A549 (cell line): ENCODE measurements at regions not wholly inside any gene's neighbourhood (a gene's known extent, or its start where the extent isn't known, plus 50 kb on each side); places are given as distances from the start of the nearest gene placed in this dataset.

ENCODE experiments used
- ATAC-seq, 2 experiments: fragments of 200-7000 bp in 1 of 2; fragments of >200 bp in 1 of 2; cut with Nextera tagmentation in 1 of 2; cut with Tn5 transposase in 1 of 2; 3 replicates each; pipeline versions ENCODE4 v1.8.0 to v1.9.1; 2018 to 2020; ENCODE audit warnings: mild to moderate bottlenecking in 1 of 2, moderate library complexity in 1 of 2
- CTCF ChIA-PET: fragments of 300-600 bp; sonication (Branson Sonifier 250); formaldehyde crosslinking; extraction: SDS; loops from one replicate; lab custom pipeline; 2021; ENCODE audit warnings: antibody characterized with exemption, inconsistent platforms; lab: Yijun Ruan, JAX
- POLR2A ChIA-PET: fragments of 350-600 bp; formaldehyde crosslinking; extraction: SDS; loops from one replicate; lab custom pipeline; 2021; ENCODE audit warnings: antibody characterized with exemption, inconsistent platforms; lab: Yijun Ruan, JAX
- DNase-seq, 2 experiments: peaks; one replicate each; pipeline versions ENCODE4 v3.0.0 to v3.0.0-alpha.2; 2011 to 2016; ENCODE audit warnings: low read depth in 1 of 2, low spot score in 1 of 2
- FAIRE-seq: peaks from 2 replicates; lab custom pipeline; 2011; peaks lifted over from hg19 to GRCh38; lab: Jason Lieb, UNC
- H3K27ac ChIP-seq, 2 experiments: fragments of >200 bp; sonication (Bioruptor Twin); formaldehyde crosslinking; 3 replicates each; pipeline ENCODE4 v1.5.1; 2016 to 2017
- H3K4me1 ChIP-seq: fragments of >200 bp; sonication (Bioruptor Twin); formaldehyde crosslinking; 3 replicates; pipeline ENCODE4 v1.6.1; 2016
- H3K4me2 ChIP-seq: fragments of >200 bp; sonication (Bioruptor Twin); formaldehyde crosslinking; 3 replicates; pipeline ENCODE4 v1.6.1; 2016
- H3K4me3 ChIP-seq: fragments of >200 bp; sonication (Bioruptor Twin); formaldehyde crosslinking; 3 replicates; pipeline ENCODE4 v1.5.1; 2016
- H3K9me3 ChIP-seq: fragments of >200 bp; sonication (Bioruptor Twin); formaldehyde crosslinking; 3 replicates; pipeline ENCODE4 v1.6.1; 2016
- BHLHE40 ChIP-seq: IDR thresholded peaks from 2 replicates; pipeline ENCODE4 v1.6.1; 2012; ENCODE audit warnings: low read depth, low read length, inconsistent platforms
- CBX2 ChIP-seq: fragments of 200-600 bp; sonication (generic); IDR thresholded peaks from 2 replicates; pipeline ENCODE4 v1.6.1; 2016; ENCODE audit warnings: low read depth, mild to moderate bottlenecking, borderline replicate concordance
- CBX8 ChIP-seq: fragments of 200-600 bp; sonication (generic); IDR thresholded peaks from 2 replicates; pipeline ENCODE4 v1.6.1; 2016
- EP300 ChIP-seq, 2 experiments: fragments of >200 bp; sonication (Bioruptor Twin); formaldehyde crosslinking; IDR thresholded peaks; 2 replicates in 1 of 2; 3 replicates in 1 of 2; pipeline ENCODE4 v1.6.1; 2016 to 2017
- ESRRA ChIP-seq: fragments of 150-350 bp; IDR thresholded peaks from 2 replicates; pipeline ENCODE4 v1.6.1; 2014; ENCODE audit warnings: mild to moderate bottlenecking, low read length, borderline replicate concordance
- FOXS1 ChIP-seq: fragments of 250-450 bp; sonication (Bioruptor Pico); IDR thresholded peaks from 2 replicates; pipeline ENCODE4 v1.5.0; 2020; ENCODE audit warnings: mild to moderate bottlenecking, moderate library complexity
- GATA3 ChIP-seq: IDR thresholded peaks from 2 replicates; pipeline ENCODE4 v1.6.1; 2012; ENCODE audit warnings: borderline replicate concordance
- HEYL ChIP-seq: fragments of 250-450 bp; sonication (Bioruptor Pico); IDR thresholded peaks from 2 replicates; pipeline ENCODE4 v1.8.0; 2021; ENCODE audit warnings: mild to moderate bottlenecking, moderate library complexity
- HOXA7 ChIP-seq: fragments of 250-450 bp; sonication (Bioruptor Pico); IDR thresholded peaks from 2 replicates; pipeline ENCODE4 v1.5.0; 2020; ENCODE audit warnings: mild to moderate bottlenecking, moderate library complexity
- HOXB13 ChIP-seq: fragments of 250-450 bp; sonication (Bioruptor Pico); IDR thresholded peaks from 2 replicates; pipeline ENCODE4 v1.5.0; 2020; ENCODE audit warnings: low read depth, mild to moderate bottlenecking, moderate library complexity
- HOXB5 ChIP-seq: fragments of 250-450 bp; sonication (Bioruptor Pico); IDR thresholded peaks from 2 replicates; pipeline ENCODE4 v1.5.0; 2020; ENCODE audit warnings: mild to moderate bottlenecking, moderate library complexity
- JUNB ChIP-seq: fragments of >200 bp; sonication (Bioruptor Twin); formaldehyde crosslinking; IDR thresholded peaks from 2 replicates; pipeline ENCODE4 v1.6.1; 2016
- MAZ ChIP-seq: fragments of 150-350 bp; IDR thresholded peaks from 2 replicates; pipeline ENCODE4 v1.6.1; 2014; ENCODE audit warnings: antibody characterized with exemption, low read depth, low read length, borderline replicate concordance
- NPAS2 ChIP-seq: fragments of 250-450 bp; sonication (Bioruptor Pico); IDR thresholded peaks from 2 replicates; pipeline ENCODE4 v1.8.0; 2022; ENCODE audit warnings: mild to moderate bottlenecking, moderate library complexity, borderline replicate concordance
- NR3C1 ChIP-seq: fragments of >200 bp; sonication (Bioruptor Twin); formaldehyde crosslinking; IDR thresholded peaks from 3 replicates; pipeline ENCODE4 v1.6.1; 2017
- POLR2A ChIP-seq: IDR thresholded peaks from 2 replicates; pipeline ENCODE4 v1.6.1; 2012; ENCODE audit warnings: mild to moderate bottlenecking, low read length
- POLR2AphosphoS2 ChIP-seq: conservative IDR thresholded peaks from 2 replicates; pipeline ENCODE4 v1.6.1; 2012; ENCODE audit warnings: low read length, improper control_type of control experiment, inconsistent platforms
- RNF2 ChIP-seq: fragments of 200-600 bp; sonication (generic); IDR thresholded peaks from 2 replicates; pipeline ENCODE4 v1.6.1; 2016; ENCODE audit warnings: low read depth, mild to moderate bottlenecking, antibody characterized with exemption, moderate library complexity, borderline replicate concordance
- TFCP2L1 ChIP-seq: fragments of 250-450 bp; sonication (Bioruptor Pico); IDR thresholded peaks from 2 replicates; pipeline ENCODE4 v1.5.0; 2021; ENCODE audit warnings: mild to moderate bottlenecking
- ZC3H11A ChIP-seq: fragments of 450-650 bp; IDR thresholded peaks from 2 replicates; pipeline ENCODE4 v1.6.1; 2014; ENCODE audit warnings: antibody characterized with exemption, mild to moderate bottlenecking
- ZNF302 ChIP-seq: fragments of 250-450 bp; sonication (Bioruptor Pico); IDR thresholded peaks from 2 replicates; pipeline ENCODE4 v1.9.0; 2021; ENCODE audit warnings: inconsistent platforms, mild to moderate bottlenecking, moderate library complexity
- WGBS: methylation state at CpG from one replicate; pipeline ENCODE4 v1.1.6; 2017; ENCODE audit errors: missing lambda C conversion rate; 5-methylcytosine and 5-hydroxymethylcytosine counted together
- TF ChIP-seq, protein P1 (sequence below): fragments of 150-350 bp; IDR thresholded peaks from 2 replicates; pipeline ENCODE4 v1.6.1; 2014; ENCODE audit warnings: low read depth, mild to moderate bottlenecking, low read length
- TF ChIP-seq, protein P2 (sequence below): IDR thresholded peaks from 2 replicates; pipeline ENCODE4 v1.6.1; 2012
- TF ChIP-seq, protein P3 (sequence below): fragments of 450-650 bp; IDR thresholded peaks from 2 replicates; pipeline ENCODE4 v1.6.1; 2014; ENCODE audit warnings: antibody characterized with exemption
- TF ChIP-seq, protein P4 (sequence below): fragments of >200 bp; sonication (Bioruptor Twin); formaldehyde crosslinking; IDR thresholded peaks from 3 replicates; pipeline ENCODE4 v1.6.1; 2016

DNA sequence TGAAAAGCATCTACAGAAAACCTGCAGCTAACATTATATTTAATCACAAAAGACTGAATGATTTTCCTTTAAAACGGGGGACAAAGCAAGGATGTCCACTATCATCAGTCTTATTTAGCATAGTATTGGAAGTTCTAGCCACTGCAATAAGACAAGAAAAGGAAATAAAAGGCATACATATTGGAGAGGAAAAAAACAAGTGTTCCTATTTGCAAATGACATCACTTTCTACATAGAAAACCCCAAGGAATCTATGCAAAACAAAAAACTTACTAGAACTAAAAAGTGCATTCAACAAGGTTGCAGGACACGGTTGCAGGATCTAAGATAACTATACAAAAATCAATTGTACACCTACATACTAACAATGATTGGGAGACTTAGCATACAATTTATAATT is 101.6 kb upstream of the MEF2A start (continued):
- TF ChIP-seq BHLHE40 (no peak), GATA3 (no peak)
- TF ChIP-seq, all 56 proteins: peak for 0

DNA sequence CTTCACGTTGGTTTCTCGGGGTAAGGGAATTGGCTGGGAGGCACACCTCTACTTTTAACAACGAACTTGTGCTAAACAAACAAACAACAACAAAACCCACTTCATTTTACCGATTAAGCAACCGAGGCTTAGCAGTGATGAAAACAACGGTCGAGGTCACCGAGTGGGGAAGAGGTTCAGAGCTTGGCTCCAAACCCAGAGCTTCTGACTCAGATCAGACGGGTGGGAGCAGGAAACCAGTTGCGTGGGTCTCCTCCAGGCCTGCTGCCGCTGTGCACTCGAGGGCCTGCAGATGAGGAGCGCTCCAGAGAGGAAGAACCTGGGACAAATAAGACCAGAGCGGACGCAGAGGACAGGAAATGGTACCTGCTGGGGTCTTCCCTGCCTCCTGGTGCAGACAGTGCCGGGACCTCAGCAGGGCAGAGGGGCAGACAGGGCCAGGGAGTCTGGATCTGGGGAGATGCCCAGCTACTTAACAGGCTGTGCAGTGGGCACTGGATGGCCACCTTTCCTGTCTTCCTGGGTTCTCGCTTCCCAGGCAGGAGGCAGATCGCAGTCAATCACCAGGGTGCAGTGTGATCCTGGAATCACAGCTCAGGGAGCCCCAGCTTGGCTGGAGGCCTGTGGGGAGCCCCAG is 99.0 kb upstream of the MEF2A start:
- Histone ChIP-seq H3K4me2 (no peak overlapping the region), H3K27ac (no peak overlapping the region), H3K4me1 (no peaks in the 10 kb centered on the region), H3K4me3 (no peak overlapping the region), H3K9me3 (peaks cover 18% of the 10 kb centered on the region)
- ATAC-seq (peak; percentile 21 to 28; a peak in 1 of 6 replicates), DNase-seq (no peak), FAIRE-seq (no peak)
- ChIA-PET CTCF (interaction anchor here (1.8 to 2.1 kb wide), 2 partner anchors 12 to 237 kb away, joined by 7 read pairs; no protein-coding TSS in a partner anchor), POLR2A (no interaction called here)
- 74% methylated on average over 16 of the region's 18 CpGs for WGBS
- no peak for TF ChIP-seq HEYL (CRISPR knock-in tag)
- no peak for TF ChIP-seq EP300 (IDR thresholded peaks at IDR 0.05)
- TF ChIP-seq HOXB13 (CRISPR knock-in tag) = no peak
- no peak for TF ChIP-seq HOXB5 (CRISPR knock-in tag)
- TF ChIP-seq, protein P1, sequence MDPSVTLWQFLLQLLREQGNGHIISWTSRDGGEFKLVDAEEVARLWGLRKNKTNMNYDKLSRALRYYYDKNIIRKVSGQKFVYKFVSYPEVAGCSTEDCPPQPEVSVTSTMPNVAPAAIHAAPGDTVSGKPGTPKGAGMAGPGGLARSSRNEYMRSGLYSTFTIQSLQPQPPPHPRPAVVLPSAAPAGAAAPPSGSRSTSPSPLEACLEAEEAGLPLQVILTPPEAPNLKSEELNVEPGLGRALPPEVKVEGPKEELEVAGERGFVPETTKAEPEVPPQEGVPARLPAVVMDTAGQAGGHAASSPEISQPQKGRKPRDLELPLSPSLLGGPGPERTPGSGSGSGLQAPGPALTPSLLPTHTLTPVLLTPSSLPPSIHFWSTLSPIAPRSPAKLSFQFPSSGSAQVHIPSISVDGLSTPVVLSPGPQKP = no peak
- no peak for TF ChIP-seq MAZ
- TF ChIP-seq POLR2AphosphoS2 = no peak
- TF ChIP-seq HOXA7 (CRISPR knock-in tag) = no peak
- TF ChIP-seq, protein P2, sequence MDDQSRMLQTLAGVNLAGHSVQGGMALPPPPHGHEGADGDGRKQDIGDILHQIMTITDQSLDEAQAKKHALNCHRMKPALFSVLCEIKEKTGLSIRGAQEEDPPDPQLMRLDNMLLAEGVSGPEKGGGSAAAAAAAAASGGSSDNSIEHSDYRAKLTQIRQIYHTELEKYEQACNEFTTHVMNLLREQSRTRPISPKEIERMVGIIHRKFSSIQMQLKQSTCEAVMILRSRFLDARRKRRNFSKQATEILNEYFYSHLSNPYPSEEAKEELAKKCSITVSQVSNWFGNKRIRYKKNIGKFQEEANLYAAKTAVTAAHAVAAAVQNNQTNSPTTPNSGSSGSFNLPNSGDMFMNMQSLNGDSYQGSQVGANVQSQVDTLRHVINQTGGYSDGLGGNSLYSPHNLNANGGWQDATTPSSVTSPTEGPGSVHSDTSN = no peak
- no peak for TF ChIP-seq NR3C1
- TF ChIP-seq ZNF302 (CRISPR knock-in tag) = no peak
- no peak for TF ChIP-seq CBX2
- TF ChIP-seq, protein P3, sequence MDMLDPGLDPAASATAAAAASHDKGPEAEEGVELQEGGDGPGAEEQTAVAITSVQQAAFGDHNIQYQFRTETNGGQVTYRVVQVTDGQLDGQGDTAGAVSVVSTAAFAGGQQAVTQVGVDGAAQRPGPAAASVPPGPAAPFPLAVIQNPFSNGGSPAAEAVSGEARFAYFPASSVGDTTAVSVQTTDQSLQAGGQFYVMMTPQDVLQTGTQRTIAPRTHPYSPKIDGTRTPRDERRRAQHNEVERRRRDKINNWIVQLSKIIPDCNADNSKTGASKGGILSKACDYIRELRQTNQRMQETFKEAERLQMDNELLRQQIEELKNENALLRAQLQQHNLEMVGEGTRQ = no peak
- TF ChIP-seq TFCP2L1 (CRISPR knock-in tag) = no peak
- no peak for TF ChIP-seq CBX8
- TF ChIP-seq POLR2A = no peak
- no peak for TF ChIP-seq ZC3H11A
- no peak for TF ChIP-seq RNF2
- TF ChIP-seq, protein P4, sequence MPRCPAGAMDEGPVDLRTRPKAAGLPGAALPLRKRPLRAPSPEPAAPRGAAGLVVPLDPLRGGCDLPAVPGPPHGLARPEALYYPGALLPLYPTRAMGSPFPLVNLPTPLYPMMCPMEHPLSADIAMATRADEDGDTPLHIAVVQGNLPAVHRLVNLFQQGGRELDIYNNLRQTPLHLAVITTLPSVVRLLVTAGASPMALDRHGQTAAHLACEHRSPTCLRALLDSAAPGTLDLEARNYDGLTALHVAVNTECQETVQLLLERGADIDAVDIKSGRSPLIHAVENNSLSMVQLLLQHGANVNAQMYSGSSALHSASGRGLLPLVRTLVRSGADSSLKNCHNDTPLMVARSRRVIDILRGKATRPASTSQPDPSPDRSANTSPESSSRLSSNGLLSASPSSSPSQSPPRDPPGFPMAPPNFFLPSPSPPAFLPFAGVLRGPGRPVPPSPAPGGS = no peak
- no peak for TF ChIP-seq JUNB

DNA sequence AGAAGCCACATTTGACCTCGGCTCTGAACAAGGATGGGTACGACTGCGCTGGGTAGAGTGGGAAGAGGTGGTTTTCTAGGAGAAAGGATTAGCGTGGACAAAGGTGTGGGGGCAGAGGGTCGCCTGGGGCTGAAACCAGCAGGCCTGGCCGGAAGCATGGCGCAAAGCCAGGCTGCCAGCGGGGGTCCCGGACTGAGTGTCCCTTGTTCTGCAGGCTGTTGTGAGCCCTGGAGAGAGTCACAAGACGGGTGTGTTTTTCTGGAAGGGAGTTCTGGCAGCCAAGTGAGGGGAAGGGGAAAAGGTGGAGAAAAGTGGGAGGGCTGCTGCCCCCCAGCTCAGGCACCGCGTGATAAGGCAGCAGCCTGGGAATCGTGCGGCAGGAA is 98.5 kb upstream of the MEF2A start:
- ATAC-seq = peak; percentile 6 to 22; a peak in 1 of 6 replicates
- no peak for DNase-seq
- H3K4me1 ChIP-seq = no peaks in the 10 kb centered on the region
- FAIRE-seq = no peak
- TF ChIP-seq NPAS2 (CRISPR knock-in tag) = no peak
- no peak for TF ChIP-seq POLR2AphosphoS2
- no peak for TF ChIP-seq ESRRA
- no peak for TF ChIP-seq FOXS1 (CRISPR knock-in tag)
- TF ChIP-seq CBX2 = no peak
- TF ChIP-seq CBX8 = no peak
- no peak for TF ChIP-seq HOXB5 (CRISPR knock-in tag)
- TF ChIP-seq, all 56 proteins: peak for 0
- WGBS = 84% methylated on average over 14 of the region's 14 CpGs
- Histone ChIP-seq H3K9me3 (peaks cover 18% of the 10 kb centered on the region), H3K4me3 (no peak overlapping the region), H3K27ac (no peak overlapping the region), H3K4me2 (no peak overlapping the region)
- POLR2A ChIA-PET = no interaction called here
- CTCF ChIA-PET = interaction anchor here (1.8 to 2.1 kb wide), 2 partner anchors 12 to 237 kb away, joined by 7 read pairs; no protein-coding TSS in a partner anchor
